OCI-LY3 (cell line): ENCODE measurements at regions not wholly inside any gene's neighbourhood (a gene's known extent, or its start where the extent isn't known, plus 50 kb on each side); places are given as distances from the start of the nearest gene placed in this dataset.

Experiments
- EZH2phosphoT487 ChIP-seq: fragments of 200-600 bp; shearing (Covaris generic); IDR thresholded peaks from 2 replicates; pipeline ENCODE4 v1.6.1; 2018; ENCODE audit warnings: antibody characterized with exemption, mixed run types, low read depth
- TF ChIP-seq, protein P1 (sequence below): fragments of 200-600, 300-600 bp; sonication (generic); IDR thresholded peaks from 2 replicates; pipeline ENCODE4 v1.5.1; 2014; ENCODE audit warnings: antibody characterized with exemption, low read length, low read depth

DNA sequence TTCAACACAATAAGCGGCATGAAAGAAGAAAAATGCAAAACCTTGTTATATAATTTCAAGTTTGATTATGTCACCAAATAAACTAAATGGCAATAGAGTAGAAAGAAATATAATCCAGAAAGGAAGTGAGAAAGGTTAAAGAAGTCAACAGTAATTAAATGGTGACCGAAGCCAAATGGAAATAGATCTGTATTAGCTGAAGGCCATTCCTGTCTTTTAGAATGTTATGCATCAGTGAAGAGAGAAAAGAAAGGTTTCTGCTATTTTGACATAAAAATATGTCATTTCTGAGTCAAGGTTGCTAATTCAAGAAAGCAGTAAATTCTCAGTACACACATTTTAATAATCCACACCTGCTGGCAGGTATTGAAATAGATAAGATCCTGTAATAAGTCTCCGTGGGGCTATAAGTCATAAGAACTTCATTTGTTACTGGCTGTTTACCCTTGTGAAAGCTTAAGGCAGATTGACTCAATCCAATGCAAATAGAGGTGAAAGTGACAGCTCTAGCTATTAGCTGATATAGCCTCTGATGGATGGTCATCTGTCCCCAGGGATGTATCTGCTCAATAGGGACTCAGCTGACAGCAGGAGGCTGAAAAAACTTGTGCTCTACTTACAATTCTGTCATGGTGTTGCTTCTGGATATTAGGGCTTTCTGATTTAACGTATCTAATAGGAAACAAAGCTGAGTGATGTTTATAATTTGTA is 152.1 kb downstream of the FZD1 start:
- TF ChIP-seq, protein P1, sequence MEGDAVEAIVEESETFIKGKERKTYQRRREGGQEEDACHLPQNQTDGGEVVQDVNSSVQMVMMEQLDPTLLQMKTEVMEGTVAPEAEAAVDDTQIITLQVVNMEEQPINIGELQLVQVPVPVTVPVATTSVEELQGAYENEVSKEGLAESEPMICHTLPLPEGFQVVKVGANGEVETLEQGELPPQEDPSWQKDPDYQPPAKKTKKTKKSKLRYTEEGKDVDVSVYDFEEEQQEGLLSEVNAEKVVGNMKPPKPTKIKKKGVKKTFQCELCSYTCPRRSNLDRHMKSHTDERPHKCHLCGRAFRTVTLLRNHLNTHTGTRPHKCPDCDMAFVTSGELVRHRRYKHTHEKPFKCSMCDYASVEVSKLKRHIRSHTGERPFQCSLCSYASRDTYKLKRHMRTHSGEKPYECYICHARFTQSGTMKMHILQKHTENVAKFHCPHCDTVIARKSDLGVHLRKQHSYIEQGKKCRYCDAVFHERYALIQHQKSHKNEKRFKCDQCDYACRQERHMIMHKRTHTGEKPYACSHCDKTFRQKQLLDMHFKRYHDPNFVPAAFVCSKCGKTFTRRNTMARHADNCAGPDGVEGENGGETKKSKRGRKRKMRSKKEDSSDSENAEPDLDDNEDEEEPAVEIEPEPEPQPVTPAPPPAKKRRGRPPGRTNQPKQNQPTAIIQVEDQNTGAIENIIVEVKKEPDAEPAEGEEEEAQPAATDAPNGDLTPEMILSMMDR: no peak
- TF ChIP-seq EZH2phosphoT487: no peak
